PC-3 (cell line): ENCODE measurements at regions not wholly inside any gene's neighbourhood (a gene's known extent, or its start where the extent isn't known, plus 50 kb on each side); places are given as distances from the start of the nearest gene placed in this dataset.

Experiments used
- EZH2 ChIP-seq: fragments of 300-600 bp; sonication (generic); IDR thresholded peaks from one replicate; pipeline ENCODE4 v1.6.1; 2017; ENCODE audit warnings: antibody characterized with exemption, mild to moderate bottlenecking, low read length; ENCODE audit not compliant: unreplicated experiment
- TF ChIP-seq, protein P1 (sequence below): fragments of 300-600 bp; sonication (generic); conservative IDR thresholded peaks from 2 replicates; pipeline ENCODE4 v1.5.1; 2017; ENCODE audit warnings: antibody characterized with exemption, low read depth, mild to moderate bottlenecking, low read length

DNA sequence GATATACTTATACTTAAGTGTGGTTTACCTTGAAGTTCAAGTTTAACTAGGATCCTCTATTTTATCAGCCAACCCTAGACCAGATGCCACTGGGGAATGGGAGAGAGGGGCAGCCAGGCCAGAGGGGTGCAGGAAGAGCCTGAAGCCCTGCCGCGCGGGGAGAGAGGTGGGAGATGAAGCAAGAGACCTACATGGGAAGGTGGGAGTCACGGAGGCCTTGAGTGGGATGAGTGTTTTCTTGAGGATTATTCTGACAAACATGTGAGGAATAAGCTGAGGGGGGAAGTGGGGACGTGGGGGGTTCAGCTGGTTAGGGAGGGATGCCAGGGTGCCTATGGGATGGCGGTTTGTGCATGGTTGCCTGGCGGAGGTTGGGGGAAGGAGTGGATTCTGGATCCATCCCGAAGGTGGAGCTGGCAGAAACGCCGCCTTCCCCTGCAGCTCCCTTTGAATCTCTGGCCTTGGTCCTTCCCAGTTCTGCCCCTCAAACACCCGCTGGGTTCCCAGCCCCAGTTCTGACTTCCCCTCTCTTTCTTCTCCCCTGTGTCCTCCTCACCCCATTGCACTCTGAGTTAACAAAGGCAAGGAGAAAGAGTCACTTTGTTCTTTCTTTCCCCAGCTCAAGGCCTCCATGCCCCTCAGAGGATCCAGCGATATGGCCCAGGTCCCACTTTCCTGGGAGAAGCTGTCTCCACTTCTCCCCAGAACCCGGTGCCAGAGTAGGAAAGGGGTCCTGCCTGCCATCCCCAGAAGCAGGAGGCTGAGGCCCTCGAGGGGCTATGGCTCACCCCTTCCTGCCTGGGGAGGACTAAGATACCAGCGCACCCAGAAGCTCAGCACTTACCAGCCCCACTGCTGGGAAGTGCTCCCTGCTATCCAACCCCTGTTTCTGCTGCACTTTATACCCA is 274.2 kb downstream of the UACA start:
- TF ChIP-seq, protein P1, sequence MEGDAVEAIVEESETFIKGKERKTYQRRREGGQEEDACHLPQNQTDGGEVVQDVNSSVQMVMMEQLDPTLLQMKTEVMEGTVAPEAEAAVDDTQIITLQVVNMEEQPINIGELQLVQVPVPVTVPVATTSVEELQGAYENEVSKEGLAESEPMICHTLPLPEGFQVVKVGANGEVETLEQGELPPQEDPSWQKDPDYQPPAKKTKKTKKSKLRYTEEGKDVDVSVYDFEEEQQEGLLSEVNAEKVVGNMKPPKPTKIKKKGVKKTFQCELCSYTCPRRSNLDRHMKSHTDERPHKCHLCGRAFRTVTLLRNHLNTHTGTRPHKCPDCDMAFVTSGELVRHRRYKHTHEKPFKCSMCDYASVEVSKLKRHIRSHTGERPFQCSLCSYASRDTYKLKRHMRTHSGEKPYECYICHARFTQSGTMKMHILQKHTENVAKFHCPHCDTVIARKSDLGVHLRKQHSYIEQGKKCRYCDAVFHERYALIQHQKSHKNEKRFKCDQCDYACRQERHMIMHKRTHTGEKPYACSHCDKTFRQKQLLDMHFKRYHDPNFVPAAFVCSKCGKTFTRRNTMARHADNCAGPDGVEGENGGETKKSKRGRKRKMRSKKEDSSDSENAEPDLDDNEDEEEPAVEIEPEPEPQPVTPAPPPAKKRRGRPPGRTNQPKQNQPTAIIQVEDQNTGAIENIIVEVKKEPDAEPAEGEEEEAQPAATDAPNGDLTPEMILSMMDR, result no peak
- no peak for TF ChIP-seq EZH2
